SK-N-MC (cell line): ENCODE measurements at regions not wholly inside any gene's neighbourhood (a gene's known extent, or its start where the extent isn't known, plus 50 kb on each side); places are given as distances from the start of the nearest gene placed in this dataset.

Experiments used
- DNase-seq: peaks from one replicate; pipeline ENCODE4 v3.0.0-alpha.2; 2011; ENCODE audit warnings: low read depth, low spot score
- H3K27ac ChIP-seq: fragments of 200-600 bp; sonication (generic); 2 replicates; pipeline ENCODE4 v1.5.1; 2016; ENCODE audit warnings: mixed run types
- H3K36me3 ChIP-seq: fragments of 200-600 bp; sonication (generic); 2 replicates; pipeline ENCODE4 v1.6.1; 2017; ENCODE audit warnings: antibody characterized with exemption, low read length, mixed read lengths; ENCODE audit not compliant: insufficient read depth
- H3K4me3 ChIP-seq: fragments of 200-600 bp; sonication (generic); 2 replicates; pipeline ENCODE4 v1.5.1; 2016
- H3K9ac ChIP-seq: fragments of 200-600 bp; sonication (generic); 2 replicates; pipeline ENCODE4 v1.8.0; 2017; ENCODE audit warnings: mixed run types, mixed read lengths; ENCODE audit not compliant: insufficient read length
- H3K9me3 ChIP-seq: fragments of 200-600 bp; sonication (generic); 2 replicates; pipeline ENCODE4 v1.6.1; 2017; ENCODE audit warnings: low read depth, mild to moderate bottlenecking, antibody characterized with exemption, low read length, moderate library complexity, mixed read lengths
- EZH2 ChIP-seq: fragments of 200-600 bp; sonication (generic); IDR thresholded peaks from one replicate; pipeline ENCODE4 v1.6.1; 2017; ENCODE audit warnings: antibody characterized with exemption
- FOXP2 ChIP-seq: optimal IDR thresholded peaks from 2 replicates; pipeline ENCODE3; 2011; ENCODE audit warnings: mild to moderate bottlenecking, moderate library complexity; ENCODE audit not compliant: insufficient read depth; ENCODE audit errors: extremely low read length, control extremely low read depth
- POLR2AphosphoS5 ChIP-seq: IDR thresholded peaks from 2 replicates; pipeline ENCODE4 v1.6.1; 2012; ENCODE audit warnings: mild to moderate bottlenecking, low read depth, low read length, borderline replicate concordance

DNA sequence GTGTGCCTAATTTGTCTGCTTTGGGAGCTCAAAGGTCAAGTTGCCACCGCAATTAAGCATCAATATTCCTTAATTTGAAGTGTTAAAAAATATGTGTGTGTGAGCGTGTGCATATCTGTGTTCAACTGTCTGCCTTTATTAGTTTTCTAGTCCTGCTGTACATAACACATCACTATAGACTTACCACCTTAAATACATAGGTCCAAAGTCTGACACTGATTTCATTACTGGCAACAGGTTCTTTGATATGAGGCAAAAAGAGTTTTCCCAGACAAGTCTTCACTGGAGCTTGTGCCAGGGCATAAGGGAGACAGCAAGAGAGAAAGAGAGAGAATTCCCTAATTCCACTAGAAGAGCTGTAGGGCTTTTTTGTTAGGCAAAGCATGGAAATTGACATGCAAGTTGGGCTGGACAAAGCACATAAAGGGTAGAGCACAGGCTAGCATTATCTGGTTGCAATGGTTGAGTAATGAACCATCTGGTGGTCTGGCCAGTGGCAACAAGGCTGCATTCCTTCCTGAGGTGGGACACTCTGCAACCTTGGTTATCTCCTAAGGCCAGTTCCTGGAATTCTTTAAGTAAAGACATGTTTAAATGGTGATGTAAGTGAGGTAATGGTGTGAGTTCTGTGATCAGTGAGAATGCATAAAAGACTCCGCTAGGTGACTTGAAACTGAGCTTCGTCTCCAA, 457.2 kb upstream of the ADAMTS5 start:
- Histone ChIP-seq H3K27ac (peak overlapping the region; percentile 65), H3K4me3 (no peak overlapping the region), H3K9me3 (no peaks in the 10 kb centered on the region), H3K9ac (no peak overlapping the region), H3K36me3 (no peaks in the 10 kb centered on the region)
- no peak for DNase-seq
- TF ChIP-seq EZH2 (no peak), POLR2AphosphoS5 (no peak), FOXP2 (no peak)

DNA sequence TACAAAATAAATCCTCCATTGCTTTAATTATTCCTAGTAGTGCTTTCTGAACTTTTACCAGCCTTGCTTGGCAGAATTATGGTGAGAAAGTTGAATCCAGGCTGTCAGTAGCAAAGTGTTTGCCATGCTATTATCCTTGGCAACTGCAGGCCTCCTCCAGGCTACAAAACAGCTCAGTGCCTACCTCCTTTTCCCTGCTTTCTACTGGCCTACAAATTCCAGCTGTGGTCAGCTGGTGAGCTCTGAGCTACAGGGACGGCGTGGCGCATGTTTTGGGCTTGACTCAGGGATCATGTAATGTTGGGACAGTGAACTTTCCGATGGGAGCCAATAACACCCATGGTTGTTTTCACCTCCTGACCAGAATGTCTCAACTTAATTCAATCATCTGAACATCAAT, 456.1 kb upstream of the ADAMTS5 start:
- no peak overlapping the region for H3K9ac ChIP-seq
- no peak overlapping the region for H3K27ac ChIP-seq
- H3K4me3 ChIP-seq, result no peak overlapping the region
- H3K36me3 ChIP-seq, result no peaks in the 10 kb centered on the region
- no peaks in the 10 kb centered on the region for H3K9me3 ChIP-seq
- TF ChIP-seq FOXP2 (no peak), EZH2 (no peak), POLR2AphosphoS5 (no peak)
- DNase-seq, result no peak

DNA sequence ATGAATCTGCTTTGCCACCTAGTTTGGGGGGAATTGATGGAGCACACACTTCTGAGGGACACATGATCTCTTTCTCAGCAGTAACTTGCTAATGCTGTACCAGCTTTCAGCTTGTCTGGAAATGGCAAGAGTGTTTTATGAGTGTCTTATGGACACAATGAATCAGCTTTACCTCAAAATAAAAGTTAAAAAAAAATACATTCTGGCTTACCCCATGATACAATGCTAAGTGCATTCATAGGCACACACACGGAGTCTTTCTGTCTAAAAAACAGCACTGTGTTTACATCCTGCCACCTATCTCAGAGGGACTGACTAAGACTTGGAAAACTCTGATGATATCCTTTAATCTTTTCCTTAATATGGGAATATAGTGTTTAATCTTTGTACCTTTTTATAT, 455.5 kb upstream of the ADAMTS5 start:
- no peaks in the 10 kb centered on the region for H3K36me3 ChIP-seq
- no peak overlapping the region for H3K27ac ChIP-seq
- H3K4me3 ChIP-seq, result no peak overlapping the region
- no peaks in the 10 kb centered on the region for H3K9me3 ChIP-seq
- H3K9ac ChIP-seq, result no peak overlapping the region
- TF ChIP-seq FOXP2 (no peak), POLR2AphosphoS5 (no peak), EZH2 (no peak)
- no peak for DNase-seq

DNA sequence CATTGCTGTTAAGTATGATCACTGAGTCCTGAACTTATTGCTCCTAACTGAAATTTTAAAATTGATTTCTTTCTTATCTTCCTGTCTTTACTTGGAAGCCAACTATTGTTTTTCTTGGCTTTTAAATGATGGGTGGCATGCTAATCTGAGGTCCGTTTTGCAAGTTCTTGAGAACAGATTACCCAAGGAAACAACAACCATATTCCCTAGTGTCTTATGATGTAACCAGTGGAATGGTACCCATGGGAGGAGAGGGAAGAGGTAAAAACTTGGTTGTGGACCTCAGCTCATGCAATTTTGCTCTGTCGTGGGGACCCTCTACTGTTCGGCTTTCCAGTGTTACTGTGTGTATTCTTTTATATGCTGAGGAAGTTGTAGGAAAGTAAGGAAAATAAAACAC, 454.8 kb upstream of the ADAMTS5 start:
- H3K27ac ChIP-seq, result no peak overlapping the region

DNA sequence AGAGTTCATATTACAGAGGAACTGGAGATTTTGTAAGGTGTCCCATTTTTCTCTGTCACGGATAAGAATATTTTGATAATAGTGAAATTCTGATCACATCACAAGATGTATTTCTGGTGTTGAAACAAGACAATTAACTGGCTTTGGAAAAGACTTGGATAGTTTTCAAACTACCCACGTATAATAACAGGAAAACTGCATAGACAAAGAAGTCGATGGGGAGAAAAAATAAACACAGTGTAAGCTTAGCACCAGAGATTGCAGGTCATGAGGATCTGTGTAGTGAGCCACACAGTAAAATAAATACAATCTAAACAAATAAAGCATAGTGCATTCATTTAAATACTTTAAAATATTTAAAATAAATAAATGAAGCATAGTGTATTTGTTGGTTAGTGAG, 452.3 kb upstream of the ADAMTS5 start:
- Histone ChIP-seq H3K4me3 (no peak overlapping the region), H3K9ac (no peak overlapping the region), H3K27ac (no peak overlapping the region), H3K9me3 (no peaks in the 10 kb centered on the region), H3K36me3 (no peaks in the 10 kb centered on the region)
- DNase-seq, result no peak
- TF ChIP-seq FOXP2 (no peak), EZH2 (no peak), POLR2AphosphoS5 (no peak)

More for the DNA sequence above, 454.8 kb upstream of the ADAMTS5 start:
- TF ChIP-seq FOXP2 (no peak), EZH2 (no peak), POLR2AphosphoS5 (no peak)
- Histone ChIP-seq H3K36me3 (no peaks in the 10 kb centered on the region), H3K4me3 (no peak overlapping the region), H3K9ac (no peak overlapping the region), H3K9me3 (no peaks in the 10 kb centered on the region)
- DNase-seq, result no peak

DNA sequence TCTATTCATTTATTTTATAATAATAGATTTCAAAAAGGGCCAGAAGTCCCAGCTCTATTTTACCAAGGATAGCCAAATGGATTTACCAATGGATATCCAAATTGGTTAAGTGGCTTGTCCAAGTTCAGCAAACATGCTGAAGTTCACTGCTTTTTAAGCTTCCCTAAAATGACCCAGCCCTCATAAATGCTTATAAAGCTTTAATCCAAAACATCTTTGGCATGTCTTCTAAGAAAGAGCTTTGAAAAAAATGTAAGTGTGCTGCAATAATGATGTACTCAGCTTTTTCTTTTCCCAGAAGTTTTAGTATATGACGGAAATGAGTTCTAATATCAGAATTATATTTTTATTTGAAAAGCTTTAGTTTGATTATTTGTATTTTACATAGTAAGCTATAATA, 451.5 kb upstream of the ADAMTS5 start:
- Histone ChIP-seq H3K36me3 (no peaks in the 10 kb centered on the region), H3K4me3 (no peak overlapping the region), H3K9ac (no peak overlapping the region), H3K27ac (no peak overlapping the region), H3K9me3 (no peaks in the 10 kb centered on the region)
- no peak for DNase-seq
- TF ChIP-seq EZH2 (no peak), POLR2AphosphoS5 (no peak), FOXP2 (no peak)

DNA sequence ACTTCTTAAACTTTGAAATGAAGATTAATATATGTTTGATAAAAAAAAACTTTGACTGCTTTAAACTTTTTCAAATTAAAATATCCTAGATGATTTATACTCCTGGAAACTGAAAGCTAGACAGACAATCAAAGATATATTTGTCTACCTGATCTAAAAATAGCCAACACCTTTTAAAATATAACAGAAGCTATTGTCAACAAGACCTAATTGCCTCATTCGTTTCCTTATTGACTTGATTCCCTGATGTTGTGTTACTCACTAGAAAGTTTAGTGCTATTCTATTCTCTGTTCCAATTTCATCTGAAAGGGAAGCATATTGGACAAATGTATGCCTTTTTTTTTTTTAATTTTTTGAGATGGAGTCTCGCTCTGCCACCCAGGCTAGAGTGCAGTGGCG, 445.6 kb upstream of the ADAMTS5 start:
- Histone ChIP-seq H3K9ac (no peak overlapping the region), H3K36me3 (no peaks in the 10 kb centered on the region), H3K27ac (no peak overlapping the region), H3K4me3 (no peak overlapping the region), H3K9me3 (no peaks in the 10 kb centered on the region)
- no peak for TF ChIP-seq FOXP2
- no peak for DNase-seq

DNA sequence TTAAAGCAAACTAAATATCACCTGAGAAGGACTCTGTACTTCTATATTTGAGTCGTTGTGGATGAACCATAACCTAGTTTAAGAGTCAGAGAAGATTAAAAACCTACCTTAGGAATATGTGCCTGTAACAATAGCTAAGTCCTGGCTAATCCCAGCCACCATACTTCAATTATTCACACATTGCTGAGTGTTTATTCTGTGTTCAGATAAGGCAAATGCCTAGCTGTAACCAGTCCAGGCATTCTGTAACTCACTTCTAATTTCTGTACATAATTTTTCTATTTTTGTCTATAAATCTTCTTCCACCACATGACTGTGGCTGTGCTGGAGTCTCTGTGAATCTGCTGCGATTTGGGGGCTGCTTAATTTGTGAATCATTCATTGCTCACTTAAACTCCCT, 441.9 kb upstream of the ADAMTS5 start:
- H3K9ac ChIP-seq, result no peak overlapping the region
- H3K9me3 ChIP-seq, result no peaks in the 10 kb centered on the region
- no peak overlapping the region for H3K27ac ChIP-seq
- DNase-seq, result no peak
- H3K36me3 ChIP-seq, result no peaks in the 10 kb centered on the region
- no peak for TF ChIP-seq EZH2
- no peak for TF ChIP-seq POLR2AphosphoS5
- TF ChIP-seq FOXP2, result no peak
- no peak overlapping the region for H3K4me3 ChIP-seq

DNA sequence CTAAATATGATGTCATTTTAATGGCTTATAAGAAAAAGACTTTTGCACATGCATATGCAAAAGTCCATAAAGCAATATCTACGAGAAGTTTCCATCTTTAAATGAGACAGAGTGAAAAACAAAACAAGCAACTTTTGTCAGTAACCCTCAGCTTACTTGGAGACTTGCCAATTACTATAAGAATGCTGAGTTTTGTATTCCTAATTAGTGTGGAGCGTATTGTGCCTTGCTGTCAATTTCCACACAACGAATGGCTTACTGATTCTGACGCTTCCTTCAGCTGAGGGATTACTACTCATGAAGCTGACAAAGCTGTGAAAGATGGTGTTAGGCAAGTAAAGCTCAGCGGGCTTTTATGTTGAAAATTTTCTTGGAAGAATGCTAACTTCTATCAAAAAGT, 440.4 kb upstream of the ADAMTS5 start:
- no peak overlapping the region for H3K4me3 ChIP-seq
- TF ChIP-seq FOXP2 (no peak), POLR2AphosphoS5 (no peak), EZH2 (no peak)
- no peaks in the 10 kb centered on the region for H3K36me3 ChIP-seq
- no peak overlapping the region for H3K9ac ChIP-seq
- no peak overlapping the region for H3K27ac ChIP-seq
- DNase-seq, result no peak
- H3K9me3 ChIP-seq, result no peaks in the 10 kb centered on the region
